ENCODE measurements at regions not wholly inside any gene's neighbourhood (a gene's known extent, or its start where the extent isn't known, plus 50 kb on each side); places are given as distances from the start of the nearest gene placed in this dataset.

GRCh38 chr14:98334186-98334585 is 937.8 kb downstream of the BCL11B start:
- H3K27ac ChIP-seq (ENCODE audit: low read length) = no peak overlapping the region
- no peaks in the 10 kb centered on the region for H3K36me3 ChIP-seq (ENCODE audit: control insufficient read depth in 1 of 2, insufficient read depth in 2 of 2, low read length in 2 of 2)
- no peaks in the 10 kb centered on the region for H3K9me3 ChIP-seq (ENCODE audit: control insufficient read depth in 1 of 2, low read length in 2 of 2)
- H3K27me3 ChIP-seq (ENCODE audit: low read depth, low read length) = no peaks in the 10 kb centered on the region
- no peak overlapping the region for H3K4me3 ChIP-seq (ENCODE audit: low read depth in 1 of 2, low read length in 2 of 2)
- H3K4me1 ChIP-seq (ENCODE audit: control insufficient read depth in 1 of 2, insufficient read depth in 2 of 2, low read length in 2 of 2) = no peaks in the 10 kb centered on the region

GRCh38 chr14:98341211-98341610 is 930.8 kb downstream of the BCL11B start:
- H3K36me3 ChIP-seq (ENCODE audit: control insufficient read depth in 1 of 2, insufficient read depth in 2 of 2, low read length in 2 of 2) = no peaks in the 10 kb centered on the region
- H3K4me3 ChIP-seq (ENCODE audit: low read depth in 1 of 2, low read length in 2 of 2) = no peak overlapping the region
- no peaks in the 10 kb centered on the region for H3K4me1 ChIP-seq (ENCODE audit: control insufficient read depth in 1 of 2, insufficient read depth in 2 of 2, low read length in 2 of 2)
- no peaks in the 10 kb centered on the region for H3K27me3 ChIP-seq (ENCODE audit: low read depth, low read length)
- H3K9me3 ChIP-seq (ENCODE audit: control insufficient read depth in 1 of 2, low read length in 2 of 2) = no peaks in the 10 kb centered on the region
- H3K27ac ChIP-seq (ENCODE audit: low read length) = no peak overlapping the region

- Histone ChIP-seq H3K27ac (ENCODE audit: low read length) (no peak overlapping the region), H3K27me3 (ENCODE audit: low read depth, low read length) (no peaks in the 10 kb centered on the region), H3K4me3 (ENCODE audit: low read depth in 1 of 2, low read length in 2 of 2) (no peak overlapping the region), H3K36me3 (ENCODE audit: control insufficient read depth in 1 of 2, insufficient read depth in 2 of 2, low read length in 2 of 2) (no peaks in the 10 kb centered on the region), H3K4me1 (ENCODE audit: control insufficient read depth in 1 of 2, insufficient read depth in 2 of 2, low read length in 2 of 2) (no peaks in the 10 kb centered on the region), H3K9me3 (ENCODE audit: control insufficient read depth in 1 of 2, low read length in 2 of 2) (no peaks in the 10 kb centered on the region)
Measured at GRCh38 chr14:98345161-98345560, 926.8 kb downstream of the BCL11B start.

- no peaks in the 10 kb centered on the region for H3K9me3 ChIP-seq (ENCODE audit: control insufficient read depth in 1 of 2, low read length in 2 of 2)
- no peaks in the 10 kb centered on the region for H3K36me3 ChIP-seq (ENCODE audit: control insufficient read depth in 1 of 2, insufficient read depth in 2 of 2, low read length in 2 of 2)
- H3K27ac ChIP-seq (ENCODE audit: low read length) = no peak overlapping the region
- H3K27me3 ChIP-seq (ENCODE audit: low read depth, low read length) = no peaks in the 10 kb centered on the region
- no peaks in the 10 kb centered on the region for H3K4me1 ChIP-seq (ENCODE audit: control insufficient read depth in 1 of 2, insufficient read depth in 2 of 2, low read length in 2 of 2)
- no peak overlapping the region for H3K4me3 ChIP-seq (ENCODE audit: low read depth in 1 of 2, low read length in 2 of 2)
Measured at GRCh38 chr14:98347686-98348085, 924.3 kb downstream of the BCL11B start.

- Histone ChIP-seq H3K36me3 (ENCODE audit: control insufficient read depth in 1 of 2, insufficient read depth in 2 of 2, low read length in 2 of 2) (no peaks in the 10 kb centered on the region), H3K9me3 (ENCODE audit: control insufficient read depth in 1 of 2, low read length in 2 of 2) (no peaks in the 10 kb centered on the region), H3K4me1 (ENCODE audit: control insufficient read depth in 1 of 2, insufficient read depth in 2 of 2, low read length in 2 of 2) (no peaks in the 10 kb centered on the region), H3K4me3 (ENCODE audit: low read depth in 1 of 2, low read length in 2 of 2) (no peak overlapping the region), H3K27ac (ENCODE audit: low read length) (no peak overlapping the region), H3K27me3 (ENCODE audit: low read depth, low read length) (no peaks in the 10 kb centered on the region)
Measured at GRCh38 chr14:98348505-98348904, 923.5 kb downstream of the BCL11B start.

GRCh38 chr14:98350213-98350612 is 921.8 kb downstream of the BCL11B start:
- Histone ChIP-seq H3K9me3 (ENCODE audit: control insufficient read depth in 1 of 2, low read length in 2 of 2) (no peaks in the 10 kb centered on the region), H3K36me3 (ENCODE audit: control insufficient read depth in 1 of 2, insufficient read depth in 2 of 2, low read length in 2 of 2) (no peaks in the 10 kb centered on the region), H3K27me3 (ENCODE audit: low read depth, low read length) (no peaks in the 10 kb centered on the region), H3K27ac (ENCODE audit: low read length) (no peak overlapping the region), H3K4me3 (ENCODE audit: low read depth in 1 of 2, low read length in 2 of 2) (no peak overlapping the region), H3K4me1 (ENCODE audit: control insufficient read depth in 1 of 2, insufficient read depth in 2 of 2, low read length in 2 of 2) (no peaks in the 10 kb centered on the region)

GRCh38 chr14:98364961-98365360 is 907.0 kb downstream of the BCL11B start:
- Histone ChIP-seq H3K27me3 (ENCODE audit: low read depth, low read length) (no peaks in the 10 kb centered on the region), H3K27ac (ENCODE audit: low read length) (no peak overlapping the region), H3K4me3 (ENCODE audit: low read depth in 1 of 2, low read length in 2 of 2) (no peak overlapping the region), H3K36me3 (ENCODE audit: control insufficient read depth in 1 of 2, insufficient read depth in 2 of 2, low read length in 2 of 2) (no peaks in the 10 kb centered on the region), H3K9me3 (ENCODE audit: control insufficient read depth in 1 of 2, low read length in 2 of 2) (no peaks in the 10 kb centered on the region), H3K4me1 (ENCODE audit: control insufficient read depth in 1 of 2, insufficient read depth in 2 of 2, low read length in 2 of 2) (no peaks in the 10 kb centered on the region)

GRCh38 chr14:98366429-98366828 is 905.6 kb downstream of the BCL11B start:
- Histone ChIP-seq H3K27ac (ENCODE audit: low read length) (no peak overlapping the region), H3K9me3 (ENCODE audit: control insufficient read depth in 1 of 2, low read length in 2 of 2) (no peaks in the 10 kb centered on the region), H3K27me3 (ENCODE audit: low read depth, low read length) (no peaks in the 10 kb centered on the region), H3K36me3 (ENCODE audit: control insufficient read depth in 1 of 2, insufficient read depth in 2 of 2, low read length in 2 of 2) (no peaks in the 10 kb centered on the region), H3K4me1 (ENCODE audit: control insufficient read depth in 1 of 2, insufficient read depth in 2 of 2, low read length in 2 of 2) (no peaks in the 10 kb centered on the region), H3K4me3 (ENCODE audit: low read depth in 1 of 2, low read length in 2 of 2) (no peak overlapping the region)

GRCh38 chr14:98368221-98368620 is 903.8 kb downstream of the BCL11B start:
- Histone ChIP-seq H3K36me3 (ENCODE audit: control insufficient read depth in 1 of 2, insufficient read depth in 2 of 2, low read length in 2 of 2) (no peaks in the 10 kb centered on the region), H3K4me3 (ENCODE audit: low read depth in 1 of 2, low read length in 2 of 2) (no peak overlapping the region), H3K9me3 (ENCODE audit: control insufficient read depth in 1 of 2, low read length in 2 of 2) (no peaks in the 10 kb centered on the region), H3K27ac (ENCODE audit: low read length) (no peak overlapping the region), H3K4me1 (ENCODE audit: control insufficient read depth in 1 of 2, insufficient read depth in 2 of 2, low read length in 2 of 2) (no peaks in the 10 kb centered on the region), H3K27me3 (ENCODE audit: low read depth, low read length) (no peaks in the 10 kb centered on the region)

GRCh38 chr14:98368916-98369315 is 903.1 kb downstream of the BCL11B start:
- no peaks in the 10 kb centered on the region for H3K36me3 ChIP-seq (ENCODE audit: control insufficient read depth in 1 of 2, insufficient read depth in 2 of 2, low read length in 2 of 2)
- no peak overlapping the region for H3K27ac ChIP-seq (ENCODE audit: low read length)
- no peaks in the 10 kb centered on the region for H3K27me3 ChIP-seq (ENCODE audit: low read depth, low read length)
- no peaks in the 10 kb centered on the region for H3K9me3 ChIP-seq (ENCODE audit: control insufficient read depth in 1 of 2, low read length in 2 of 2)
- no peak overlapping the region for H3K4me3 ChIP-seq (ENCODE audit: low read depth in 1 of 2, low read length in 2 of 2)
- H3K4me1 ChIP-seq (ENCODE audit: control insufficient read depth in 1 of 2, insufficient read depth in 2 of 2, low read length in 2 of 2) = no peaks in the 10 kb centered on the region

- Histone ChIP-seq H3K9me3 (ENCODE audit: control insufficient read depth in 1 of 2, low read length in 2 of 2) (no peaks in the 10 kb centered on the region), H3K36me3 (ENCODE audit: control insufficient read depth in 1 of 2, insufficient read depth in 2 of 2, low read length in 2 of 2) (no peaks in the 10 kb centered on the region), H3K27ac (ENCODE audit: low read length) (no peak overlapping the region), H3K27me3 (ENCODE audit: low read depth, low read length) (no peaks in the 10 kb centered on the region), H3K4me3 (ENCODE audit: low read depth in 1 of 2, low read length in 2 of 2) (no peak overlapping the region), H3K4me1 (ENCODE audit: control insufficient read depth in 1 of 2, insufficient read depth in 2 of 2, low read length in 2 of 2) (no peaks in the 10 kb centered on the region)
Measured at GRCh38 chr14:98369344-98369743, 902.7 kb downstream of the BCL11B start.

- H3K4me1 ChIP-seq (ENCODE audit: control insufficient read depth in 1 of 2, insufficient read depth in 2 of 2, low read length in 2 of 2) = no peaks in the 10 kb centered on the region
- H3K27ac ChIP-seq (ENCODE audit: low read length) = no peak overlapping the region
- no peaks in the 10 kb centered on the region for H3K36me3 ChIP-seq (ENCODE audit: control insufficient read depth in 1 of 2, insufficient read depth in 2 of 2, low read length in 2 of 2)
- H3K9me3 ChIP-seq (ENCODE audit: control insufficient read depth in 1 of 2, low read length in 2 of 2) = no peaks in the 10 kb centered on the region
- no peak overlapping the region for H3K4me3 ChIP-seq (ENCODE audit: low read depth in 1 of 2, low read length in 2 of 2)
- H3K27me3 ChIP-seq (ENCODE audit: low read depth, low read length) = no peaks in the 10 kb centered on the region
Measured at GRCh38 chr14:98370352-98370751, 901.6 kb downstream of the BCL11B start.

All from muscle layer of duodenum (tissue), 2 donors.